GM23248 (cell line): ENCODE measurements at regions not wholly inside any gene's neighbourhood (a gene's known extent, or its start where the extent isn't known, plus 50 kb on each side); places are given as distances from the start of the nearest gene placed in this dataset.

Source experiments
- EZH2 ChIP-seq: fragments of 200-600 bp; sonication (generic); IDR thresholded peaks from 2 replicates; pipeline ENCODE4 v1.6.1; 2018; ENCODE audit warnings: antibody characterized with exemption, mild to moderate bottlenecking; ENCODE audit not compliant: insufficient read depth, poor library complexity, severe bottlenecking
- EZH2phosphoT487 ChIP-seq: fragments of 200-600 bp; sonication (generic); IDR thresholded peaks from 2 replicates; pipeline ENCODE4 v1.6.1; 2018; ENCODE audit warnings: antibody characterized with exemption, moderate library complexity, mild to moderate bottlenecking, low read depth; ENCODE audit not compliant: insufficient read depth

DNA sequence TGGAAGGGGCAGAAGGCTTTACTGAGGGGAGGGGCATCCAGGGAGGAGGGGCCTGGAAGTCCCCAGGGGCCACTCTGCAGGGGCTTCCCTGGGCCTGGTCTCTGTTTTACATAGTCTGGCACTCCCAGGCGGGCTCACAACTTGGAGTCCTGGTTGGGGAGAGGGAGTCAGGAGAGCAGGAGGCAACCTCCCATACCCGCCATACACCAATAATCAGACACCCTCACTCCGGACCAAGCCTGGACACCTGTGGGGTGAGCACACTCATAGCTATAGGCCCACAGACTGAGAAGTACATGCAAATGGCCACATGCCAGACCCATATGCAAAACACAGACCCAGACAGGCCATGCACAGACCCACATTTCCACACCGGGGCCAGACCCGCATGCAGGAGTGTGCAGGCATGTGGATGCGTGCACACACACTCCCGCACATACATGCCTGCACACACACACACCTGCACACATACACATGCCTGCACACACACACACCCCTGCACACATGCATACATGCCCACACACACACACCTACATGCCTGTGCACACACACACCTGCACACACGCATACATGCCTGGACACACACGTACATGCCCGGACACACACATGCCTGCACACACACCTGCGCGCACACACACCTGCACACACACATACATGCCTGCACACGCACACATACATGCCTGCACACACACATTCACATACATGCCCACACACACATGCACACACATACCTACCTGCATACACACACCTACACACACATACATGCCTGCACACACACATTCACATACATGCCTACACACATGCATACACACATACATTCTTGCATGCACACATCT lies 89.5 kb upstream of the RUNX3 start:
- TF ChIP-seq EZH2 (no peak), EZH2phosphoT487 (no peak)
